Cardiac muscle cell (in vitro differentiated cells and primary cell): ENCODE measurements at regions not wholly inside any gene's neighbourhood (a gene's known extent, or its start where the extent isn't known, plus 50 kb on each side); places are given as distances from the start of the nearest gene placed in this dataset.
A peak's percentile ranks its signal among the peaks of the same experiment; 100 is the strongest.

Source experiments
- DNase-seq, 2 donors: peaks; one replicate each; pipeline versions ENCODE4 v3.0.0 to v3.0.0-alpha.2; 2010 to 2017; ENCODE audit warnings: low read depth in 1 of 2, low spot score in 1 of 2
- H3K27ac ChIP-seq: fragments of 200-600 bp; sonication (generic); 2 replicates; pipeline ENCODE4 v1.5.1; 2016
- H3K27me3 ChIP-seq: fragments of 200-600 bp; sonication (generic); 2 replicates; pipeline ENCODE4 v1.6.0; 2016; ENCODE audit warnings: control low read depth
- H3K36me3 ChIP-seq: fragments of 200-600 bp; sonication (generic); 2 replicates; pipeline ENCODE4 v1.5.1; 2016; ENCODE audit warnings: control low read depth
- H3K4me1 ChIP-seq: fragments of 200-600 bp; sonication (generic); 2 replicates; pipeline ENCODE4 v1.8.1; 2017; ENCODE audit warnings: low read depth, mild to moderate bottlenecking, mixed run types
- H3K4me3 ChIP-seq: fragments of 200-600 bp; sonication (generic); 2 replicates; pipeline ENCODE4 v1.5.1; 2016; ENCODE audit warnings: mild to moderate bottlenecking
- H3K9me3 ChIP-seq: fragments of 200-600 bp; sonication (generic); 2 replicates; pipeline ENCODE4 v1.5.1; 2017; ENCODE audit warnings: low read depth, mild to moderate bottlenecking, control low read depth
- CTCF ChIP-seq: IDR thresholded peaks from 2 replicates; pipeline ENCODE4 v1.5.1; 2012; ENCODE audit warnings: low read depth, mild to moderate bottlenecking, low read length

DNA sequence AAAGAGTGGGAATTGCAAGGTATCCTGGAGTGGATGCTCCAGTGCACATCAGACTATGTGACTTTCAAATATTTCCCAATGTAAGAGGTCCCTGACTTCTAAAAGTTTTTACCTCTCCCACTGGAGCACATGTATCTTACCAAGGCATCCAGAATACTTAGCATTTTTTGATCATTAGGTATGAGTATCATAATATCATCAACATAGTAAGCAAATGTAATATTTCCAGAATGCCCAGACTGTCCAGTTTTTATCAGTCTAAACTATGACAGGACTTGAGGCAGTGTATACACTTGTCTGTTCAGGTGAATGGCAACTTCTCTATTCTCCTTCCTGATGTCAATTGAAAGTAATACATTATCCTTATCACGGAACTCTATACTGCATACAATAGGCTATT, 924.6 kb upstream of the GJE1 start:
- DNase-seq = no peak
- Histone ChIP-seq H3K9me3 (no peaks in the 10 kb centered on the region), H3K4me1 (no peaks in the 10 kb centered on the region), H3K4me3 (no peak overlapping the region), H3K27me3 (no peaks in the 10 kb centered on the region), H3K27ac (no peak overlapping the region), H3K36me3 (no peaks in the 10 kb centered on the region)
- TF ChIP-seq CTCF = no peak

GRCh38 chr6:141203902-141204575, 928.7 kb upstream of the GJE1 start:
- Histone ChIP-seq H3K4me3 (no peak overlapping the region), H3K27ac (no peak overlapping the region), H3K36me3 (no peaks in the 10 kb centered on the region), H3K27me3 (no peaks in the 10 kb centered on the region), H3K4me1 (no peaks in the 10 kb centered on the region), H3K9me3 (no peaks in the 10 kb centered on the region)
- DNase-seq = peak in 1 of 2 donors; percentile 18
- no peak for TF ChIP-seq CTCF

DNA sequence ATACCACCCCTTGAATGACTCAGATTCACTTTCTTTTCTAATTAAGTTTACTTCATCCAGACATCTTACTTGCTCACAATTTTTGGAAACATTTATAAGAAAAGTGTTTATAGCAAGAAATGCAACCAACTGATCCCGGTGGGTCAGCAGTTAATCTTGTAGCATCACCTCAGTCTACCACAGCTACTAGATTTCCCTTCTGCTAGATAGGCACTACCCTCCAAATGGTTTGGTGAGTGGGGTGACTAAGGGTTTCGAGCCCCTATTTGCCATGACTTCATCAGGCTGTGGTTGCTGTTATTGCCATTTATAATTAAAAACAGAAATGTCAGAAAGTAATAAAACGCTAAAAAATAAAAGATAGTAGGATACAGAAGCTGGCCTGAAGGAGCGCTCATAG, 930.1 kb upstream of the GJE1 start:
- no peak overlapping the region for H3K4me3 ChIP-seq

DNA sequence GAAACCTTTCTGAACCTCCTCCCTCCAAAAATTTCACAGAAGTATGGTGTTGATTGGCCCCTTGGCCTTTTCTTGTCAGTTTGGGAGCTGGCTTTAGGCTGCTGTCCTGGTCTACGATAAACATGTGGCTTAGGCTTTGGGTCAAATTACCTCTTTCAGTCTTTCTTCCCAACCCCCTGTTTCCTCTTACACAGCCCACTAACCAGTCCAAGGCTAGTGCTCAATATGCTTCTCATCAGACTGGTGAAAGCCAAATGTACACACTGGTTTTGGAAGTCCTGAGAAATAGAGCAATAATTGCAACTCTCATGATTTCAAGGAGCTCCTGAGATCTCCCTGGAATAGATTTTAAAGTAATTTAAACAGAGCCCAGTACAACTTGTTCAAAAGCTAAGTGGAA, 933.7 kb upstream of the GJE1 start:
- Histone ChIP-seq H3K4me3 (no peak overlapping the region), H3K36me3 (no peaks in the 10 kb centered on the region), H3K27me3 (no peaks in the 10 kb centered on the region), H3K4me1 (no peaks in the 10 kb centered on the region), H3K27ac (no peak overlapping the region), H3K9me3 (no peaks in the 10 kb centered on the region)
- peak in 1 of 2 donors; percentile 5 for DNase-seq
- TF ChIP-seq CTCF = no peak

More for the DNA sequence above, 930.1 kb upstream of the GJE1 start:
- H3K4me1 ChIP-seq = no peaks in the 10 kb centered on the region
- no peaks in the 10 kb centered on the region for H3K27me3 ChIP-seq
- no peaks in the 10 kb centered on the region for H3K36me3 ChIP-seq
- no peak for TF ChIP-seq CTCF
- H3K9me3 ChIP-seq = no peaks in the 10 kb centered on the region
- no peak overlapping the region for H3K27ac ChIP-seq
- no peak for DNase-seq

GRCh38 chr6:141195251-141195832, 937.4 kb upstream of the GJE1 start:
- no peaks in the 10 kb centered on the region for H3K27me3 ChIP-seq
- H3K4me1 ChIP-seq = no peaks in the 10 kb centered on the region
- no peaks in the 10 kb centered on the region for H3K9me3 ChIP-seq
- H3K36me3 ChIP-seq = no peaks in the 10 kb centered on the region
- no peak overlapping the region for H3K27ac ChIP-seq
- TF ChIP-seq CTCF = no peak
- H3K4me3 ChIP-seq = no peak overlapping the region
- DNase-seq = no peak
